ENCODE measurements at regions not wholly inside any gene's neighbourhood (a gene's known extent, or its start where the extent isn't known, plus 50 kb on each side); places are given as distances from the start of the nearest gene placed in this dataset.
A peak's percentile ranks its signal among the peaks of the same experiment; 100 is the strongest.

GRCh38 chr3:11089931-11090330, 64.4 kb upstream of the HRH1 start:
- Histone ChIP-seq H3K27ac (ENCODE audit: low read depth, low read length) (no peak overlapping the region), H3K27me3 (ENCODE audit: control insufficient read depth in 1 of 2, insufficient read depth in 2 of 2, low read length in 2 of 2) (no peaks in the 10 kb centered on the region), H3K9me3 (ENCODE audit: control insufficient read depth in 1 of 2, low read length in 2 of 2) (no peaks in the 10 kb centered on the region), H3K4me3 (ENCODE audit: low read depth in 1 of 2, low read length in 2 of 2) (no peak overlapping the region), H3K36me3 (ENCODE audit: control insufficient read depth in 1 of 2, insufficient read depth in 2 of 2, low read length in 2 of 2) (no peaks in the 10 kb centered on the region), H3K4me1 (ENCODE audit: control insufficient read depth in 1 of 2, insufficient read depth in 2 of 2, low read length in 2 of 2) (no peaks in the 10 kb centered on the region), H3K9ac (ENCODE audit: low read depth in 1 of 2, low read length in 2 of 2) (no peak overlapping the region)

DNA sequence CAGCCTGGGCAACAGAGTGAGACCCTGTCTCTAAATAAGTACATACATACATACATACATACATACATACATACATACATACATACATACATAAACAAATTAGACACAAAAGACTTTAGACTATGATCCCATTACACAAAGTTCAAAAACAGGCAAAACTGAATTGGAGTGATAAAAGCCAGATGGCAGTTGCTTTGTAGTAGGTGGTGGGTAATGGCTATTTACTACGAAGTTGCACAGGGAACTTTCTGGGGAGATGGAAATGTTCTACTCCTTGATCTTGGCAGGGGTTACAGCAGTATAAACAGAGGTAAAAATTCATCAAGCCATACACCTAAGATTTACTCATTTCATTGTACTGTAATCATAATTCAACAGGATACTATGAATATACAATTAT, 63.7 kb upstream of the HRH1 start:
- H3K36me3 ChIP-seq (ENCODE audit: control insufficient read depth in 1 of 2, insufficient read depth in 2 of 2, low read length in 2 of 2): no peaks in the 10 kb centered on the region
- no peaks in the 10 kb centered on the region for H3K4me1 ChIP-seq (ENCODE audit: control insufficient read depth in 1 of 2, insufficient read depth in 2 of 2, low read length in 2 of 2)
- H3K27ac ChIP-seq (ENCODE audit: low read depth, low read length): no peak overlapping the region
- no peaks in the 10 kb centered on the region for H3K9me3 ChIP-seq (ENCODE audit: control insufficient read depth in 1 of 2, low read length in 2 of 2)
- H3K27me3 ChIP-seq (ENCODE audit: control insufficient read depth in 1 of 2, insufficient read depth in 2 of 2, low read length in 2 of 2): peaks cover 0 to 1% of the 10 kb centered on the region in 2 donors
- no peak overlapping the region for H3K9ac ChIP-seq (ENCODE audit: low read depth in 1 of 2, low read length in 2 of 2)
- H3K4me3 ChIP-seq (ENCODE audit: low read depth in 1 of 2, low read length in 2 of 2): no peak overlapping the region

GRCh38 chr3:11091088-11091590, 63.2 kb upstream of the HRH1 start:
- no peak overlapping the region for H3K4me3 ChIP-seq (ENCODE audit: low read depth in 1 of 2, low read length in 2 of 2)
- H3K9ac ChIP-seq (ENCODE audit: low read depth in 1 of 2, low read length in 2 of 2): no peak overlapping the region
- no peaks in the 10 kb centered on the region for H3K36me3 ChIP-seq (ENCODE audit: control insufficient read depth in 1 of 2, insufficient read depth in 2 of 2, low read length in 2 of 2)

GRCh38 chr3:11091791-11092190, 62.5 kb upstream of the HRH1 start:
- H3K9me3 ChIP-seq (ENCODE audit: control insufficient read depth in 1 of 2, low read length in 2 of 2): no peaks in the 10 kb centered on the region
- peaks cover 7 to 8% of the 10 kb centered on the region in 2 donors for H3K4me1 ChIP-seq (ENCODE audit: control insufficient read depth in 1 of 2, insufficient read depth in 2 of 2, low read length in 2 of 2)
- H3K9ac ChIP-seq (ENCODE audit: low read depth in 1 of 2, low read length in 2 of 2): no peak overlapping the region
- peaks cover 0 to 4% of the 10 kb centered on the region in 2 donors for H3K27me3 ChIP-seq (ENCODE audit: control insufficient read depth in 1 of 2, insufficient read depth in 2 of 2, low read length in 2 of 2)
- H3K36me3 ChIP-seq (ENCODE audit: control insufficient read depth in 1 of 2, insufficient read depth in 2 of 2, low read length in 2 of 2): no peaks in the 10 kb centered on the region
- no peak overlapping the region for H3K4me3 ChIP-seq (ENCODE audit: low read depth in 1 of 2, low read length in 2 of 2)
- no peak overlapping the region for H3K27ac ChIP-seq (ENCODE audit: low read depth, low read length)

More at GRCh38 chr3:11091088-11091590, 63.2 kb upstream of the HRH1 start:
- peaks cover 1 to 3% of the 10 kb centered on the region in 2 donors for H3K4me1 ChIP-seq (ENCODE audit: control insufficient read depth in 1 of 2, insufficient read depth in 2 of 2, low read length in 2 of 2)
- H3K9me3 ChIP-seq (ENCODE audit: control insufficient read depth in 1 of 2, low read length in 2 of 2): no peaks in the 10 kb centered on the region
- no peak overlapping the region for H3K27ac ChIP-seq (ENCODE audit: low read depth, low read length)
- peaks cover 0 to 4% of the 10 kb centered on the region in 2 donors for H3K27me3 ChIP-seq (ENCODE audit: control insufficient read depth in 1 of 2, insufficient read depth in 2 of 2, low read length in 2 of 2)

DNA sequence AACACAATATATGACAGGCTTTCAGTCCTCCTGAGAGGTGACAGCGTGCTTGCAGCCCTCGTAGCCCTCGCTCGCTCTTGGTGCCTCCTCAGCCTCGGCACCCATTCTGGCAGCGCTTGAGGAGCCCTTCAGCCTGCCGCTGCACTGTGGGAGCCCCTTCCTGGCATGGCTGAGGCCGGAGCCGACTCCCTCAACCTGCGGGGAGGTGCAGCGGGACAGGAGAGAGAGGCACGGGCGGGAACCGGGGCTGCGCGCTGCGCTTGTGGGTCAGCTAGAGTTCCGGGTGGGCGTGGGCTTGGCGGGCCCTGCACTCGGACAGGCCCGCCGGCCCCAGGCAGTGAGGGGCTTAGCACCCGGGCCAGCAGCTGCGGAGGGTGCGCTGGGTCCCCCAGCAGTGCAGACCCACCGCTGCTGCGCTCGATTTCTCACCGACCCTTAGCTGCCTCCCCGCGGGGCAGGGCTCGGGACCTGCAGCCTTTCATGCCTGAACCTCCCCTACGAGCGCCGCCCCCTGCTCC, 60.4 kb upstream of the HRH1 start:
- H3K36me3 ChIP-seq (ENCODE audit: control insufficient read depth in 1 of 2, insufficient read depth in 2 of 2, low read length in 2 of 2): no peaks in the 10 kb centered on the region
- H3K9me3 ChIP-seq (ENCODE audit: control insufficient read depth in 1 of 2, low read length in 2 of 2): no peaks in the 10 kb centered on the region
- no peak overlapping the region for H3K4me3 ChIP-seq (ENCODE audit: low read depth in 1 of 2, low read length in 2 of 2)
- peaks cover 7 to 13% of the 10 kb centered on the region in 2 donors for H3K4me1 ChIP-seq (ENCODE audit: control insufficient read depth in 1 of 2, insufficient read depth in 2 of 2, low read length in 2 of 2)
- H3K27me3 ChIP-seq (ENCODE audit: control insufficient read depth in 1 of 2, insufficient read depth in 2 of 2, low read length in 2 of 2): peaks cover 0 to 4% of the 10 kb centered on the region in 2 donors
- H3K9ac ChIP-seq (ENCODE audit: low read depth in 1 of 2, low read length in 2 of 2): no peak overlapping the region
- no peak overlapping the region for H3K27ac ChIP-seq (ENCODE audit: low read depth, low read length)

- no peaks in the 10 kb centered on the region for H3K9me3 ChIP-seq (ENCODE audit: control insufficient read depth in 1 of 2, low read length in 2 of 2)
- H3K4me1 ChIP-seq (ENCODE audit: control insufficient read depth in 1 of 2, insufficient read depth in 2 of 2, low read length in 2 of 2): peaks cover 7 to 13% of the 10 kb centered on the region in 2 donors
- H3K9ac ChIP-seq (ENCODE audit: low read depth in 1 of 2, low read length in 2 of 2): no peak overlapping the region
- no peak overlapping the region for H3K4me3 ChIP-seq (ENCODE audit: low read depth in 1 of 2, low read length in 2 of 2)
- peaks cover 0 to 4% of the 10 kb centered on the region in 2 donors for H3K27me3 ChIP-seq (ENCODE audit: control insufficient read depth in 1 of 2, insufficient read depth in 2 of 2, low read length in 2 of 2)
- H3K27ac ChIP-seq (ENCODE audit: low read depth, low read length): no peak overlapping the region
- no peaks in the 10 kb centered on the region for H3K36me3 ChIP-seq (ENCODE audit: control insufficient read depth in 1 of 2, insufficient read depth in 2 of 2, low read length in 2 of 2)
Observed at GRCh38 chr3:11095932-11096265, 58.4 kb upstream of the HRH1 start.

DNA sequence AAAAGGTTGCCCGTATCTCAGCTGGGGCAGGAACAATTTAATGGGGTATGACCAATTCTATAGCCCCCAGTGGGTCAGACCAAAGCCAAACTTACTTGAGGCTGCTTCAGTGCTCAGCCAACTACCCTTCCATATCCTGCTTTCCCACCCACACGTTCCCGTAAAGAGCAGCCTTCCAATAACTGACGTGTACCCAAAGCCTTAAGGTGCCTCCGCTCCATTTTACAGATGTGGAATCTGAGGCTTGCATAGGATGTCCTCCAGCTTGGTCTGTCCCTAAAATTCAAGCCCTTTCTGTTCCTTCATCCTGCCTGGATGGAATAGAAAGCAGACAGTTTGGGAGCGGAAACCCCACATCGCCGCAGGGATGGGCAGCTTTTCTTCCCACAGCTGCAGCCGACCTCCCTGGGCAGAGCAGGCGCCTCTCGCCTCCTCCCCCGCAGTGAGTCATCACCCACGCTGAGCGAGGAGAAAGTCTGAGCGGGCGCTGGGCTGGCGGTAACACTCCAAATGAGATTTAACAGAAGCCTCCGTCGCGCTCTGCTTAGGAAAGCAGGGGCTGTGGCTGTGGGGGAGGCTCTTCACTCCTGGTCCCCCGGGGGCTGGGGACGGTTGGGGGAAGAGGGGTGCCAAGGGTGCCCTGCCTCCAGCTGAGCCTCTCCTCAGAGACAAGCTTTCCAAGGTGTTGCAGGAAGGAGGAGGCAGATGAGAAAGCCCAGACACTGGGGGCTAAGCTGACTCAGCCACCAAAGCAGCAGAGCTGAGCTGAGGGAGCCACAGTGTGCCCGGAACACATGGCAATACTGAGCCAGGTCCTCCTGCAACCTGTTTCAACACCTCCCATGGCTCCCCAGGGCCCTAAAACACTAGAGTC, 57.8 kb upstream of the HRH1 start:
- H3K36me3 ChIP-seq (ENCODE audit: control insufficient read depth in 1 of 2, insufficient read depth in 2 of 2, low read length in 2 of 2): no peaks in the 10 kb centered on the region
- peak overlapping the region; percentile 13 to 46 for H3K4me3 ChIP-seq (ENCODE audit: low read depth in 1 of 2, low read length in 2 of 2)
- no peak overlapping the region for H3K27ac ChIP-seq (ENCODE audit: low read depth, low read length)

GRCh38 chr3:11099306-11099705, 55.0 kb upstream of the HRH1 start:
- Histone ChIP-seq H3K27me3 (ENCODE audit: control insufficient read depth in 1 of 2, insufficient read depth in 2 of 2, low read length in 2 of 2) (peaks cover 0 to 4% of the 10 kb centered on the region in 2 donors), H3K9ac (ENCODE audit: low read depth in 1 of 2, low read length in 2 of 2) (no peak overlapping the region), H3K9me3 (ENCODE audit: control insufficient read depth in 1 of 2, low read length in 2 of 2) (no peaks in the 10 kb centered on the region)

More for the DNA sequence above, 57.8 kb upstream of the HRH1 start:
- peaks cover 7 to 13% of the 10 kb centered on the region in 2 donors for H3K4me1 ChIP-seq (ENCODE audit: control insufficient read depth in 1 of 2, insufficient read depth in 2 of 2, low read length in 2 of 2)
- H3K27me3 ChIP-seq (ENCODE audit: control insufficient read depth in 1 of 2, insufficient read depth in 2 of 2, low read length in 2 of 2): peaks cover 0 to 4% of the 10 kb centered on the region in 2 donors
- H3K9me3 ChIP-seq (ENCODE audit: control insufficient read depth in 1 of 2, low read length in 2 of 2): no peaks in the 10 kb centered on the region
- no peak overlapping the region for H3K9ac ChIP-seq (ENCODE audit: low read depth in 1 of 2, low read length in 2 of 2)

More at GRCh38 chr3:11099306-11099705, 55.0 kb upstream of the HRH1 start:
- no peak overlapping the region for H3K4me3 ChIP-seq (ENCODE audit: low read depth in 1 of 2, low read length in 2 of 2)
- H3K36me3 ChIP-seq (ENCODE audit: control insufficient read depth in 1 of 2, insufficient read depth in 2 of 2, low read length in 2 of 2): no peaks in the 10 kb centered on the region
- peaks cover 7 to 13% of the 10 kb centered on the region in 2 donors for H3K4me1 ChIP-seq (ENCODE audit: control insufficient read depth in 1 of 2, insufficient read depth in 2 of 2, low read length in 2 of 2)
- no peak overlapping the region for H3K27ac ChIP-seq (ENCODE audit: low read depth, low read length)
